Calu3 (cell line): ENCODE measurements at regions not wholly inside any gene's neighbourhood (a gene's known extent, or its start where the extent isn't known, plus 50 kb on each side); places are given as distances from the start of the nearest gene placed in this dataset.

ENCODE experiments used
- BruUV-seq: library from RNA; stranded (reverse); fragments of 400-500 nt; replicated peaks from 2 replicates; lab custom pipeline; 2021; lab: Mats Ljungman, UMichigan
- CTCF ChIA-PET: fragments of 300-600 bp; sonication (Branson Sonifier 250); formaldehyde crosslinking; loops from one replicate; lab custom pipeline; 2022; ENCODE audit warnings: antibody characterized with exemption; lab: Charles Lee
- DNase-seq: peaks from one replicate; pipeline ENCODE4 v3.0.0; 2022
- H3K27ac Mint-ChIP-seq: one replicate; pipeline ENCODE4 v1.8.0; 2022; ENCODE audit warnings: mixed read lengths; ENCODE audit not compliant: unreplicated experiment
- H3K27me3 Mint-ChIP-seq: one replicate; pipeline ENCODE4 v1.8.0; 2022; ENCODE audit warnings: mixed read lengths; ENCODE audit not compliant: unreplicated experiment
- H3K36me3 Mint-ChIP-seq: one replicate; pipeline ENCODE4 v1.8.0; 2022; ENCODE audit warnings: mild to moderate bottlenecking, moderate library complexity, mixed read lengths; ENCODE audit not compliant: insufficient read depth, unreplicated experiment
- H3K4me1 Mint-ChIP-seq: one replicate; pipeline ENCODE4 v1.8.0; 2022; ENCODE audit warnings: mild to moderate bottlenecking, low read depth, mixed read lengths; ENCODE audit not compliant: unreplicated experiment
- H3K4me3 Mint-ChIP-seq: one replicate; pipeline ENCODE4 v1.8.0; 2022; ENCODE audit warnings: mild to moderate bottlenecking, low read depth, moderate library complexity, mixed read lengths; ENCODE audit not compliant: unreplicated experiment
- H3K9me3 Mint-ChIP-seq: one replicate; pipeline ENCODE4 v1.8.0; 2022; ENCODE audit warnings: low read depth, mixed read lengths; ENCODE audit not compliant: unreplicated experiment
- CTCF ChIP-seq: fragments of 200-600 bp; IDR thresholded peaks from one replicate; pipeline ENCODE4 v1.8.0; 2022; ENCODE audit warnings: antibody characterized with exemption; ENCODE audit not compliant: unreplicated experiment
- intact Hi-C: fragments of 100-400 bp; cut with micrococcal nuclease; formaldehyde crosslinking; loops from one replicate; pipeline ENCODE4 v1.10.0; 2022; ENCODE audit not compliant: unreplicated experiment

DNA sequence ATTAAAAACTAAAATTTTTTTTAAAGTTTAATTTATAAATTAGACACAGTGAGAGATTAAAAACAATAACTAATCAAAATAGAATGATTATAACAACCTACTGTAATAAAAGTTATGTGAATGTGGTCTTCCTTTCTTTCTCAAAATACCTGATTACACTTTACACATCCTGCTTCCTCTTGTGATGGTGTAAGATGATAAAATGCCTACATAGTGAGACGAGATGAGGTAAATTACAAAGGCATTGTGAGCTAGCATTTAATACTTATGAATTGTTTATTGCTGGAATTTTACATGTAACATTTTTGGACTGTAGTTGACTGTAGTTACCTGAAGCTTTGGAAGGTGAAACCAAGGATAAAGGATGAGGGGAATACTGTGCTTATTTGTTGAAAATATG is 94.2 kb upstream of the CLEC14A start:
- intact Hi-C loops = no loop called here
- H3K36me3 Mint-ChIP-seq = no peaks in the 10 kb centered on the region
- H3K4me3 Mint-ChIP-seq = no peak overlapping the region
- no TSS peak for BruUV-seq
- no peak for TF ChIP-seq CTCF
- CTCF ChIA-PET = no interaction called here
- no peaks in the 10 kb centered on the region for H3K27me3 Mint-ChIP-seq
- H3K9me3 Mint-ChIP-seq = peaks cover 4% of the 10 kb centered on the region
- no peaks in the 10 kb centered on the region for H3K4me1 Mint-ChIP-seq
- DNase-seq = no peak
- H3K27ac Mint-ChIP-seq = no peak overlapping the region

DNA sequence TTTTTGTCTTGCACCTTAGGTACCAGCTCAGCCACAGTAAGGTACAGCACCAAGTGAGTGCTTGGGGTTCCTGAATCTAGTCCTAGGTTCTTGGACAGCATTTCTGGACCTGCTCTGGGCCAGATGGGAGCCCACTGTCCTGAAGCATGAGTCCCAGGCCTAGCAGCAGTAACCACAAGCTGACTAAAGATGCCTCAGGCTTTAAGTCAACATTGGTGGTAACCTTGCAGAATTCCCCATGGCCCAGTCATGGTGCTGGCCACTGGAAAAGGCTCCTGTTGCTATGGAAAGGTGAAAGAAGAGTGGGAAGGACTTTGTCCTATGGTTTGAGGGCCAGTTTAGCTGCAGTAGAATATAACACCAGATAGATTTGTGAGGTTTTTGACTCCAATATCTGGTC is 86.9 kb upstream of the CLEC14A start:
- no peak for DNase-seq
- Mint-ChIP-seq H3K4me1 (no peaks in the 10 kb centered on the region), H3K4me3 (no peak overlapping the region), H3K27me3 (no peaks in the 10 kb centered on the region), H3K27ac (no peak overlapping the region), H3K9me3 (peaks cover 4% of the 10 kb centered on the region), H3K36me3 (no peaks in the 10 kb centered on the region)
- CTCF ChIA-PET = no interaction called here
- TF ChIP-seq CTCF = no peak
- BruUV-seq = no TSS peak
- intact Hi-C loops = no loop called here

DNA sequence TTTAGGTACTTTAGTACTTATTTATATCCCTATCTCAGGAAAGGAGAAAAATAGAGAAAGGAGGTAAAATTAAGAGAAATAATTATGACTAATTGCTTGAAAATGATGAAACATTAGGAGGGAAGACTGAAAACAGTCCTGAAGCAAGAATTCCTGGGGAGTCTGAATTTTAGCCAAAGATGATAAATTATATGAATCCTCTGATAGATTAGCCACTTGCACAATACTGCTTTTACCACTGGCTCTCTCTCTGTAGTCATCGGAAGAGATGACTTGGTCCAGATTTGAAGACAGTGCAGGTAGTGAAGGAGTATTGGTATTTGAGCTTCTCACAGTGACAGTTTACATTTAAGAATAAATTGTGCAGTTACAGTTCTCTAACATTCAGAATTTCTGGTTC is 83.8 kb upstream of the CLEC14A start:
- CTCF ChIA-PET = no interaction called here
- H3K27me3 Mint-ChIP-seq = no peaks in the 10 kb centered on the region

DNA sequence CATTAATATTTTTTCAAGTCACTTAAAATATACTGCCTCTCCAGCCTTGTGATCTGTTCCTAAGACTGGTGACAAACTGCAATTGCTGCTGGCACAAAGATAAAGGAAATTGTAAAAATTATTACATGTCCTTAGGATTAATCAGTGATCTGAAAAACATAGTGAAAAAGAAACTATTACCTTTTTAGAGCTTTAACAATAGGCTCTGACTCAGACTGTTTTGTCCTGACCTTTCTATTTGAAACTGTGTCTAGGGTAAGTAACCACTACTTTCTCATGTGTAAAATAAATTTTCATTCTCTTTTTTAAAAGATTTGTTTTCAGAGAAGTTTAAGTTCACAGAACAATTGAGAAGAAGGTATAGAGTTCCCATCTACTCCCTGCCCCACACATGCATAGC is 80.4 kb upstream of the CLEC14A start:
- Mint-ChIP-seq H3K4me1 (no peaks in the 10 kb centered on the region), H3K9me3 (no peaks in the 10 kb centered on the region), H3K4me3 (no peak overlapping the region), H3K27ac (no peak overlapping the region), H3K27me3 (no peaks in the 10 kb centered on the region), H3K36me3 (no peaks in the 10 kb centered on the region)
- DNase-seq = no peak
- no peak for TF ChIP-seq CTCF
- BruUV-seq = no TSS peak
- CTCF ChIA-PET = no interaction called here
- intact Hi-C loops = no loop called here

More for the DNA sequence above, 83.8 kb upstream of the CLEC14A start:
- intact Hi-C loops = no loop called here
- no TSS peak for BruUV-seq
- no peak overlapping the region for H3K4me3 Mint-ChIP-seq
- no peak for DNase-seq
- peaks cover 2% of the 10 kb centered on the region for H3K9me3 Mint-ChIP-seq
- H3K27ac Mint-ChIP-seq = no peak overlapping the region
- H3K4me1 Mint-ChIP-seq = no peaks in the 10 kb centered on the region
- no peak for TF ChIP-seq CTCF
- no peaks in the 10 kb centered on the region for H3K36me3 Mint-ChIP-seq

GRCh38 chr14:38330275-38330674 is 74.4 kb upstream of the CLEC14A start:
- DNase-seq = no peak
- TF ChIP-seq CTCF = no peak
- peaks cover 3% of the 10 kb centered on the region for H3K9me3 Mint-ChIP-seq
- no TSS peak for BruUV-seq
- no peaks in the 10 kb centered on the region for H3K27me3 Mint-ChIP-seq
- no peak overlapping the region for H3K27ac Mint-ChIP-seq
- H3K36me3 Mint-ChIP-seq = no peaks in the 10 kb centered on the region
- CTCF ChIA-PET = no interaction called here
- H3K4me3 Mint-ChIP-seq = no peak overlapping the region
- no peaks in the 10 kb centered on the region for H3K4me1 Mint-ChIP-seq
- intact Hi-C loops = no loop called here
